ENCODE measurements at regions not wholly inside any gene's neighbourhood (a gene's known extent, or its start where the extent isn't known, plus 50 kb on each side); places are given as distances from the start of the nearest gene placed in this dataset.
"Not testable (repeated sequence)": the region's sequence is repeated elsewhere in the genome, so short reads cannot be mapped to it uniquely, and the experiment has no call there.

GRCh38 chr12:60225216-60226000, 629.6 kb downstream of the SLC16A7 start:
- Mint-ChIP-seq H3K9me3 (peaks cover 7% of the 10 kb centered on the region), H3K4me3 (no peak overlapping the region), H3K4me1 (no peaks in the 10 kb centered on the region), H3K27me3 (no peaks in the 10 kb centered on the region), H3K27ac (no peak overlapping the region), H3K36me3 (ENCODE audit: low read depth) (no peaks in the 10 kb centered on the region)
- no peak for ATAC-seq (replicated peaks)

GRCh38 chr12:60227916-60228315, 632.1 kb downstream of the SLC16A7 start:
- Mint-ChIP-seq H3K4me1 (no peaks in the 10 kb centered on the region), H3K27me3 (no peaks in the 10 kb centered on the region), H3K4me3 (no peak overlapping the region), H3K9me3 (peaks cover 9% of the 10 kb centered on the region), H3K27ac (no peak overlapping the region), H3K36me3 (ENCODE audit: low read depth) (no peaks in the 10 kb centered on the region)
- ATAC-seq (replicated peaks): no peak

- no peaks in the 10 kb centered on the region for H3K4me1 Mint-ChIP-seq
- no peaks in the 10 kb centered on the region for H3K27me3 Mint-ChIP-seq
- H3K9me3 Mint-ChIP-seq: peaks cover 13% of the 10 kb centered on the region
- no peak overlapping the region for H3K4me3 Mint-ChIP-seq
- H3K27ac Mint-ChIP-seq: no peak overlapping the region
- ATAC-seq (replicated peaks): no peak
- no peaks in the 10 kb centered on the region for H3K36me3 Mint-ChIP-seq (ENCODE audit: low read depth)
Measured at GRCh38 chr12:60230056-60230455, 634.2 kb downstream of the SLC16A7 start.

- H3K9me3 Mint-ChIP-seq: peaks cover 18% of the 10 kb centered on the region
- no peak for ATAC-seq (replicated peaks)
- no peak overlapping the region for H3K4me3 Mint-ChIP-seq
- no peaks in the 10 kb centered on the region for H3K36me3 Mint-ChIP-seq (ENCODE audit: low read depth)
- H3K4me1 Mint-ChIP-seq: no peaks in the 10 kb centered on the region
- no peak overlapping the region for H3K27ac Mint-ChIP-seq
- no peaks in the 10 kb centered on the region for H3K27me3 Mint-ChIP-seq
Measured at GRCh38 chr12:60231303-60231702, 635.5 kb downstream of the SLC16A7 start.

- H3K36me3 Mint-ChIP-seq (ENCODE audit: low read depth): no peaks in the 10 kb centered on the region
- peaks cover 19% of the 10 kb centered on the region for H3K9me3 Mint-ChIP-seq
- H3K4me3 Mint-ChIP-seq: no peak overlapping the region
- no peaks in the 10 kb centered on the region for H3K4me1 Mint-ChIP-seq
- no peak for ATAC-seq (replicated peaks)
- H3K27me3 Mint-ChIP-seq: no peaks in the 10 kb centered on the region
- H3K27ac Mint-ChIP-seq: no peak overlapping the region
Measured at GRCh38 chr12:60231976-60232907, 636.4 kb downstream of the SLC16A7 start.

- H3K27ac Mint-ChIP-seq, H3K4me3 Mint-ChIP-seq: not testable (repeated sequence)
- H3K9me3 Mint-ChIP-seq: peaks cover 21% of the 10 kb centered on the region
Measured at GRCh38 chr12:60234611-60235195, 638.9 kb downstream of the SLC16A7 start.

GRCh38 chr12:60235261-60235660, 639.4 kb downstream of the SLC16A7 start:
- H3K9me3 Mint-ChIP-seq: peaks cover 21% of the 10 kb centered on the region
- H3K4me1 Mint-ChIP-seq: no peaks in the 10 kb centered on the region
- no peak overlapping the region for H3K27ac Mint-ChIP-seq
- H3K36me3 Mint-ChIP-seq (ENCODE audit: low read depth): no peaks in the 10 kb centered on the region
- no peak overlapping the region for H3K4me3 Mint-ChIP-seq
- no peak for ATAC-seq (replicated peaks)
- H3K27me3 Mint-ChIP-seq: no peaks in the 10 kb centered on the region

More at GRCh38 chr12:60234611-60235195, 638.9 kb downstream of the SLC16A7 start:
- H3K27me3 Mint-ChIP-seq; H3K4me1 Mint-ChIP-seq; H3K36me3 Mint-ChIP-seq (ENCODE audit: low read depth); ATAC-seq (replicated peaks): not testable (repeated sequence)

GRCh38 chr12:60236416-60236815, 640.6 kb downstream of the SLC16A7 start:
- H3K4me1 Mint-ChIP-seq; H3K36me3 Mint-ChIP-seq (ENCODE audit: low read depth); H3K27ac Mint-ChIP-seq; ATAC-seq (replicated peaks); H3K27me3 Mint-ChIP-seq; H3K4me3 Mint-ChIP-seq: not testable (repeated sequence)
- H3K9me3 Mint-ChIP-seq: peaks cover 21% of the 10 kb centered on the region

GRCh38 chr12:60240891-60241290, 645.1 kb downstream of the SLC16A7 start:
- Mint-ChIP-seq H3K27me3 (no peaks in the 10 kb centered on the region), H3K27ac (no peak overlapping the region), H3K4me3 (no peak overlapping the region), H3K9me3 (peaks cover 8% of the 10 kb centered on the region), H3K36me3 (ENCODE audit: low read depth) (no peaks in the 10 kb centered on the region), H3K4me1 (no peaks in the 10 kb centered on the region)
- no peak for ATAC-seq (replicated peaks)

- H3K4me3 Mint-ChIP-seq: no peak overlapping the region
- no peaks in the 10 kb centered on the region for H3K36me3 Mint-ChIP-seq (ENCODE audit: low read depth)
- peaks cover 5% of the 10 kb centered on the region for H3K9me3 Mint-ChIP-seq
- no peak for ATAC-seq (replicated peaks)
- H3K27me3 Mint-ChIP-seq: no peaks in the 10 kb centered on the region
- H3K4me1 Mint-ChIP-seq: no peaks in the 10 kb centered on the region
- H3K27ac Mint-ChIP-seq: no peak overlapping the region
Measured at GRCh38 chr12:60251091-60251490, 655.3 kb downstream of the SLC16A7 start.

- Mint-ChIP-seq H3K27ac (no peak overlapping the region), H3K4me3 (no peak overlapping the region), H3K4me1 (no peaks in the 10 kb centered on the region), H3K27me3 (no peaks in the 10 kb centered on the region), H3K36me3 (ENCODE audit: low read depth) (no peaks in the 10 kb centered on the region), H3K9me3 (peaks cover 5% of the 10 kb centered on the region)
- ATAC-seq (replicated peaks): no peak
Measured at GRCh38 chr12:60252359-60253096, 656.7 kb downstream of the SLC16A7 start.

- Mint-ChIP-seq H3K4me1 (no peaks in the 10 kb centered on the region), H3K27me3 (no peaks in the 10 kb centered on the region), H3K27ac (no peak overlapping the region), H3K36me3 (ENCODE audit: low read depth) (no peaks in the 10 kb centered on the region), H3K9me3 (peaks cover 5% of the 10 kb centered on the region), H3K4me3 (no peak overlapping the region)
- no peak for ATAC-seq (replicated peaks)
Measured at GRCh38 chr12:60255044-60255443, 659.2 kb downstream of the SLC16A7 start.

- Mint-ChIP-seq H3K36me3 (ENCODE audit: low read depth) (no peaks in the 10 kb centered on the region), H3K9me3 (no peaks in the 10 kb centered on the region), H3K27ac (no peak overlapping the region), H3K4me1 (no peaks in the 10 kb centered on the region), H3K4me3 (no peak overlapping the region), H3K27me3 (no peaks in the 10 kb centered on the region)
- no peak for ATAC-seq (replicated peaks)
Measured at GRCh38 chr12:60257063-60257462, 661.2 kb downstream of the SLC16A7 start.

- Mint-ChIP-seq H3K36me3 (ENCODE audit: low read depth) (no peaks in the 10 kb centered on the region), H3K27ac (no peak overlapping the region), H3K27me3 (no peaks in the 10 kb centered on the region), H3K9me3 (peaks cover 4% of the 10 kb centered on the region), H3K4me3 (no peak overlapping the region), H3K4me1 (no peaks in the 10 kb centered on the region)
- no peak for ATAC-seq (replicated peaks)
Measured at GRCh38 chr12:60259225-60259624, 663.4 kb downstream of the SLC16A7 start.

Data from activated T-helper 17 cell treated with anti-CD3 and anti-CD28 coated beads, Interleukin-2, amount 50 U/mL, for 72 hours (primary cell).